ENCODE measurements at regions not wholly inside any gene's neighbourhood (a gene's known extent, or its start where the extent isn't known, plus 50 kb on each side); places are given as distances from the start of the nearest gene placed in this dataset.

GRCh38 chr12:27385766-27386564, 53.3 kb downstream of the BMAL2 start:
- no peaks in the 10 kb centered on the region for H3K36me3 ChIP-seq (replicated peaks; ENCODE audit: insufficient read depth, low read depth)
- no peaks in the 10 kb centered on the region for H3K79me2 ChIP-seq
- no peaks in the 10 kb centered on the region for H3K9me3 ChIP-seq (ENCODE audit: low read depth)
- H2AFZ ChIP-seq, result no peak overlapping the region
- no peak overlapping the region for H3K4me2 ChIP-seq
- no peaks in the 10 kb centered on the region for H3K27me3 ChIP-seq
- 91% methylated on average over 10 of the region's 10 CpGs for WGBS (ENCODE audit: low lambda C conversion rate, missing lambda C conversion rate)
- H3K9me2 ChIP-seq (replicated peaks; ENCODE audit: insufficient read depth), result no peaks in the 10 kb centered on the region
- no peak for DNase-seq (ENCODE audit: low spot score)
- no peak overlapping the region for H3K27ac ChIP-seq
- TF ChIP-seq EZH2phosphoT487 (IDR thresholded peaks at IDR 0.05; ENCODE audit: low read depth, severe bottlenecking, unreplicated experiment), result no peak
- TF ChIP-seq EZH2 (IDR thresholded peaks at IDR 0.05; ENCODE audit: borderline replicate concordance), result no peak
- TF ChIP-seq CTCF (IDR thresholded peaks at IDR 0.05; ENCODE audit: poor library complexity), result no peak
- H3K4me3 ChIP-seq, result no peak overlapping the region
- H4K20me1 ChIP-seq (ENCODE audit: insufficient read depth, poor library complexity, severe bottlenecking), result no peaks in the 10 kb centered on the region
- no peaks in the 10 kb centered on the region for H3K4me1 ChIP-seq (ENCODE audit: insufficient read depth)

GRCh38 chr12:27387473-27387872, 54.8 kb downstream of the BMAL2 start:
- H3K4me3 ChIP-seq, result no peak overlapping the region
- no peak for DNase-seq (ENCODE audit: low spot score)
- H4K20me1 ChIP-seq (ENCODE audit: insufficient read depth, poor library complexity, severe bottlenecking), result no peaks in the 10 kb centered on the region
- no peak overlapping the region for H3K27ac ChIP-seq
- TF ChIP-seq EZH2phosphoT487 (IDR thresholded peaks at IDR 0.05; ENCODE audit: low read depth, severe bottlenecking, unreplicated experiment), result no peak
- no peak for TF ChIP-seq EZH2 (IDR thresholded peaks at IDR 0.05; ENCODE audit: borderline replicate concordance)
- TF ChIP-seq CTCF (IDR thresholded peaks at IDR 0.05; ENCODE audit: poor library complexity), result no peak
- no peaks in the 10 kb centered on the region for H3K27me3 ChIP-seq
- H3K9me2 ChIP-seq (replicated peaks; ENCODE audit: insufficient read depth), result no peaks in the 10 kb centered on the region
- H3K4me1 ChIP-seq (ENCODE audit: insufficient read depth), result no peaks in the 10 kb centered on the region
- no peaks in the 10 kb centered on the region for H3K36me3 ChIP-seq (replicated peaks; ENCODE audit: insufficient read depth, low read depth)
- H2AFZ ChIP-seq, result no peak overlapping the region
- WGBS (ENCODE audit: low lambda C conversion rate, missing lambda C conversion rate), result 79% methylated on average over 1 of the region's 1 CpG
- no peak overlapping the region for H3K4me2 ChIP-seq
- H3K79me2 ChIP-seq, result no peaks in the 10 kb centered on the region
- H3K9me3 ChIP-seq (ENCODE audit: low read depth), result no peaks in the 10 kb centered on the region

- TF ChIP-seq EZH2 (IDR thresholded peaks at IDR 0.05; ENCODE audit: borderline replicate concordance) (no peak), CTCF (IDR thresholded peaks at IDR 0.05; ENCODE audit: poor library complexity) (no peak), EZH2phosphoT487 (IDR thresholded peaks at IDR 0.05; ENCODE audit: low read depth, severe bottlenecking, unreplicated experiment) (no peak)
- H3K4me2 ChIP-seq, result no peak overlapping the region
- no peaks in the 10 kb centered on the region for H4K20me1 ChIP-seq (ENCODE audit: insufficient read depth, poor library complexity, severe bottlenecking)
- H3K4me1 ChIP-seq (ENCODE audit: insufficient read depth), result no peaks in the 10 kb centered on the region
- no peak for DNase-seq (ENCODE audit: low spot score)
- no peaks in the 10 kb centered on the region for H3K9me2 ChIP-seq (replicated peaks; ENCODE audit: insufficient read depth)
- no peaks in the 10 kb centered on the region for H3K36me3 ChIP-seq (replicated peaks; ENCODE audit: insufficient read depth, low read depth)
- no peaks in the 10 kb centered on the region for H3K79me2 ChIP-seq
- H2AFZ ChIP-seq, result no peak overlapping the region
- H3K27ac ChIP-seq, result no peak overlapping the region
- no peaks in the 10 kb centered on the region for H3K9me3 ChIP-seq (ENCODE audit: low read depth)
- no peaks in the 10 kb centered on the region for H3K27me3 ChIP-seq
- 98% methylated on average over 1 of the region's 1 CpG for WGBS (ENCODE audit: low lambda C conversion rate, missing lambda C conversion rate)
- no peak overlapping the region for H3K4me3 ChIP-seq
Measured at GRCh38 chr12:27388650-27389049, 56.0 kb downstream of the BMAL2 start.
